HEK293T (cell line): ENCODE measurements at regions not wholly inside any gene's neighbourhood (a gene's known extent, or its start where the extent isn't known, plus 50 kb on each side); places are given as distances from the start of the nearest gene placed in this dataset.
"Not testable (repeated sequence)": the region's sequence is repeated elsewhere in the genome, so short reads cannot be mapped to it uniquely, and the experiment has no call there.

Experiments
- CTCF ChIA-PET: fragments of 350-600 bp; formaldehyde crosslinking; extraction: SDS; loops from one replicate; lab custom pipeline; 2021; ENCODE audit warnings: antibody characterized with exemption, inconsistent platforms; lab: Yijun Ruan, JAX
- POLR2A ChIA-PET: fragments of 350-600 bp; formaldehyde crosslinking; extraction: SDS; loops from one replicate; lab custom pipeline; 2020; ENCODE audit warnings: antibody characterized with exemption, inconsistent platforms; lab: Yijun Ruan, JAX
- DNase-seq: peaks from one replicate; pipeline ENCODE4 v3.0.0; 2012; ENCODE audit warnings: mixed read lengths; ENCODE audit errors: extremely low spot score
- ARNT ChIP-seq: fragments of 450-650 bp; IDR thresholded peaks from 2 replicates; pipeline ENCODE4 v1.6.1; 2017; ENCODE audit warnings: mild to moderate bottlenecking
- BHLHE40 ChIP-seq: fragments of 450-650 bp; IDR thresholded peaks from 2 replicates; pipeline ENCODE4 v1.6.1; 2016; ENCODE audit warnings: mild to moderate bottlenecking, moderate library complexity, borderline replicate concordance
- CTBP1 ChIP-seq: fragments of 450-650 bp; IDR thresholded peaks from 2 replicates; pipeline ENCODE4 v1.6.1; 2016; ENCODE audit warnings: borderline replicate concordance
- ELF4 ChIP-seq: fragments of 450-650 bp; IDR thresholded peaks from 2 replicates; pipeline ENCODE4 v1.6.1; 2017; ENCODE audit warnings: antibody characterized with exemption
- FOXA1 ChIP-seq: fragments of 450-650 bp; IDR thresholded peaks from 2 replicates; pipeline ENCODE4 v1.6.1; 2016; ENCODE audit warnings: mild to moderate bottlenecking
- FOXK2 ChIP-seq: fragments of 450-650 bp; IDR thresholded peaks from 2 replicates; pipeline ENCODE4 v1.6.1; 2016; ENCODE audit warnings: mild to moderate bottlenecking
- FOXM1 ChIP-seq: fragments of 450-650 bp; IDR thresholded peaks from 2 replicates; pipeline ENCODE4 v1.6.1; 2017; ENCODE audit warnings: mild to moderate bottlenecking, borderline replicate concordance
- HDGF ChIP-seq: fragments of 450-650 bp; IDR thresholded peaks from 2 replicates; pipeline ENCODE4 v1.6.1; 2017; ENCODE audit warnings: antibody characterized with exemption, borderline replicate concordance
- L3MBTL2 ChIP-seq: fragments of 450-650 bp; conservative IDR thresholded peaks from 2 replicates; pipeline ENCODE4 v1.6.1; 2016; ENCODE audit warnings: mild to moderate bottlenecking
- LEF1 ChIP-seq: fragments of 450-650 bp; IDR thresholded peaks from 2 replicates; pipeline ENCODE4 v1.6.1; 2017; ENCODE audit warnings: mild to moderate bottlenecking, borderline replicate concordance
- NFRKB ChIP-seq: fragments of 450-650 bp; IDR thresholded peaks from 2 replicates; pipeline ENCODE4 v1.6.1; 2016; ENCODE audit warnings: mild to moderate bottlenecking, moderate library complexity
- SP1 ChIP-seq: fragments of 450-650 bp; IDR thresholded peaks from 2 replicates; pipeline ENCODE4 v1.6.1; 2017
- SUZ12 ChIP-seq: fragments of 450-650 bp; IDR thresholded peaks from 2 replicates; pipeline ENCODE4 v1.6.1; 2016; ENCODE audit warnings: mild to moderate bottlenecking
- TARDBP ChIP-seq: fragments of 450-650 bp; IDR thresholded peaks from 2 replicates; pipeline ENCODE4 v1.6.1; 2016
- ZNF384 ChIP-seq: fragments of 450-650 bp; IDR thresholded peaks from 2 replicates; pipeline ENCODE4 v1.6.1; 2016
- TF ChIP-seq, protein P1 (sequence below): fragments of 450-650 bp; IDR thresholded peaks from 2 replicates; pipeline ENCODE4 v1.6.1; 2016

DNA sequence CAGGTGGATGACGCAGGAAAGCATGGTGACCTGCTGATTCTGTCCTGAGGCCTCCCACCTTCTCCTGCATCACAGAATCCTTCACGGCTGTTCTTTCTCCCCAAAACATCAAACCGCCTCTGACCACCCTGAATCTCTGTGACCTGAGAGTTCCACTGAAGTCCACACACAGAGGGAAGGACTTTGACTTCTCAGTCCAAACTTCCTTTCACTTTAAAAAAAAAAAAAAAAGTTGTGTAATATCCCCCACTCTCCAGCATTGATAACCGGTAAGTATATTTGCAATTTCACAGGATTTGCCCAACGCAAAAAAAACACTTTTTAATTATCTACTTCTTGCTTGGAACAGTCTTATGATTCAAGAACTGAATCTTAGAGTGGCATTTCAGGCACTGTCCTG lies 259.5 kb upstream of the IRS2 start:
- no peak for DNase-seq
- POLR2A ChIA-PET = no interaction called here
- CTCF ChIA-PET = no interaction called here
- TF ChIP-seq SP1 (no peak), FOXA1 (no peak), CTBP1 (no peak), BHLHE40 (no peak), TARDBP (no peak)
- TF ChIP-seq, protein P1, sequence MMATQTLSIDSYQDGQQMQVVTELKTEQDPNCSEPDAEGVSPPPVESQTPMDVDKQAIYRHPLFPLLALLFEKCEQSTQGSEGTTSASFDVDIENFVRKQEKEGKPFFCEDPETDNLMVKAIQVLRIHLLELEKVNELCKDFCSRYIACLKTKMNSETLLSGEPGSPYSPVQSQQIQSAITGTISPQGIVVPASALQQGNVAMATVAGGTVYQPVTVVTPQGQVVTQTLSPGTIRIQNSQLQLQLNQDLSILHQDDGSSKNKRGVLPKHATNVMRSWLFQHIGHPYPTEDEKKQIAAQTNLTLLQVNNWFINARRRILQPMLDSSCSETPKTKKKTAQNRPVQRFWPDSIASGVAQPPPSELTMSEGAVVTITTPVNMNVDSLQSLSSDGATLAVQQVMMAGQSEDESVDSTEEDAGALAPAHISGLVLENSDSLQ = no peak

DNA sequence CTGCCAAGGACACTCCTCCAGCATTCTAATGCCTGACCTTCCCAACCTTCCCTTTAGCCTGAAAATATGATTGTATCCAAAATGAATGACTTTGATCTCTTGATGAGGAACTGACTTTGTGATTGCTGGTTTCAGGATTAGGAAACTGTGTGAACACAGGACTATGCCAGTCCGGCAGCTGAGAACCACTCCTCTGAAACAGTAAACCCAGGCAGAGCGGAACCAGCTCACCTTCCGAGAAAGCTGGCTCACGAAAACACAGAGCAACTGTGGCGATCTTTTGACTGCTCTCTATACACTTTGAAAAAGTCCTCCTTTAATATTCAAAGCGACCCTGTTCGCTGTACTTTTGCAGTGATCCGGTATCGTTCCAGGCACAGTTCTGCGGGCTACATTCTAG lies 258.8 kb upstream of the IRS2 start:
- no peak for DNase-seq
- no peak for TF ChIP-seq ARNT
- no peak for TF ChIP-seq LEF1
- TF ChIP-seq SUZ12 = no peak
- no peak for TF ChIP-seq FOXM1
- TF ChIP-seq, protein P1 = no peak
- no peak for TF ChIP-seq FOXK2
- TF ChIP-seq TARDBP = no peak
- TF ChIP-seq FOXA1 = no peak
- no peak for TF ChIP-seq L3MBTL2
- TF ChIP-seq NFRKB = no peak
- ChIA-PET POLR2A (no interaction called here), CTCF (no interaction called here)

DNA sequence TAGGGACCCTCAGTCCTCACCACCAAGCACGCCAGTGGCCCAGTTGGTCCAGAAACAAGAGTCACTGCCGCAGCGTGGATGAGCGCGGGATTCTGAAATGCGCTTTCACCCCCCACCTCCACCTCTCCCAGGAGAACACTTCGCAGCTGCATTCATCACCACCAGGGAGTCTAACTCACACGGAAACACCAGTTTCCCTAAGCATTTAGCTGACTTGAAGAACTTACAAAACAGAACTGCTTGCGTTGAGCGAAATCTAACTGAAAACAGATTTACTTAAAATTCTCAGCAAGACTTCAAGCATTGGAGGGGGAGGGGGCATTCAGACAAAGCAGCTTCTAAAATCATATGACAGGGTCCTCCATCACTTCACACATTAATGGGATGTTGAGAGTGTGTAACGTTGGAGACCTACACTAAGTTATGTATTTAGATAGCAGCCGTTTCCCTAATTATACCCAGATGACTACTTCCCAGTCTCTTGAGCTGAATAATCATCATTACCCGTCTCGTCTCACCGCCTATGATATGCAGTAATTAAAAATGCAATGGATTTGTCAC lies 258.2 kb upstream of the IRS2 start:
- no peak for DNase-seq
- ChIA-PET CTCF (no interaction called here), POLR2A (no interaction called here)
- no peak for TF ChIP-seq SP1
- TF ChIP-seq NFRKB = no peak
- no peak for TF ChIP-seq CTBP1

DNA sequence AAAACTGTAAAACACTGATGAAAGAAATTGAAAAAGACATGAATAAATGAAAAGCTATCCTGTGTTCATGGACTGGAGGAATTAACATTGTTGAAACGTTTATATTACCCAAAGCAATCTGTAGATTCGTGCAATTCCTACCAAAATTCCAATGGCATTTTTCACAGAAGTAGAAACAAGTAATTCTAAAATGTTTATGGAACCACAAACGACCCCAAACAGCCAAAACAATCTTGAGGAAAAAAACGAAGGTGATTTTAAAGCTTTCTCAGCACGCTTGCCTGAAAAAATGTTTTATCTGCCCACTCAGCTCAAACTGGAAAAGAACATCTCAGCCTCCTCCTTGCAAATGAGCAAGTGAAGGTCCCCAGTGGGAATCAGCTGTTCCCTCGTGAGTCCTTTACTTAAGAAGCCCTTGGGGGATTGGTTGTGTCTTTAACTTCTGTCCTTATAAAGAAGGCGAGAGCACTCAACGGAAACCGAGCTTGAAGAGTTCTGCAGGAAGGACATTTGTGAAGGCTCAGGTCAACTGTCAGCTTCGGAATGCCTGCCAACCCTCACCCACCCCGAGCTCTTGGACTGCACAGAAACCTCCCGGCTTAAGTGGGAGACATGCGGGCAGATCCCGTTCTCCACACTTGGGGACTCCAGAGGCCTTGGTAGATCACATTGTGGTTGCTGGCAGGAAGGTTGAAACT lies 256.0 kb upstream of the IRS2 start:
- no peak for DNase-seq
- ChIA-PET CTCF (no interaction called here), POLR2A (no interaction called here)
- no peak for TF ChIP-seq LEF1
- no peak for TF ChIP-seq NFRKB
- no peak for TF ChIP-seq FOXK2
- no peak for TF ChIP-seq TARDBP
- TF ChIP-seq, protein P1 = no peak
- TF ChIP-seq L3MBTL2 = no peak
- no peak for TF ChIP-seq SP1
- TF ChIP-seq FOXM1 = no peak
- TF ChIP-seq ARNT = no peak
- TF ChIP-seq HDGF = no peak
- TF ChIP-seq FOXA1 = no peak
- TF ChIP-seq BHLHE40 = no peak
- TF ChIP-seq ELF4 = no peak
- TF ChIP-seq ZNF384 = no peak
- TF ChIP-seq CTBP1 = no peak

DNA sequence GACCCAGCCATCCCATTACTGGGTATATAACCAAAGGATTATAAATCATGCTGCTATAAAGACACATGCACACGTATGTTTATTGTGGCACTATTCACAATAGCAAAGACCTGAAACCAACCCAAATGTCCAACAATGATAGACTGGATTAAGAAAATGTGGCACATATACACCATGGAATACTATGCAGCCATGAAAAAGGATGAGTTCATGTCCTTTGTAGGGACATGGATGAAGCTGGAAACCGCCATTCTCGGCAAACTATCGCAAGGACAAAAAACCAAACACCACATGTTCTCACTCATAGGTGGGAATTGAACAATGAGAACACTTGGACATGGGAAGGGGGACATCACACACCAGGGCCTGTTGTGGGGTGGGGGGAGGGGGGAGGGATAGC lies 255.3 kb upstream of the IRS2 start:
- POLR2A ChIA-PET, DNase-seq, CTCF ChIA-PET: not testable (repeated sequence)

DNA sequence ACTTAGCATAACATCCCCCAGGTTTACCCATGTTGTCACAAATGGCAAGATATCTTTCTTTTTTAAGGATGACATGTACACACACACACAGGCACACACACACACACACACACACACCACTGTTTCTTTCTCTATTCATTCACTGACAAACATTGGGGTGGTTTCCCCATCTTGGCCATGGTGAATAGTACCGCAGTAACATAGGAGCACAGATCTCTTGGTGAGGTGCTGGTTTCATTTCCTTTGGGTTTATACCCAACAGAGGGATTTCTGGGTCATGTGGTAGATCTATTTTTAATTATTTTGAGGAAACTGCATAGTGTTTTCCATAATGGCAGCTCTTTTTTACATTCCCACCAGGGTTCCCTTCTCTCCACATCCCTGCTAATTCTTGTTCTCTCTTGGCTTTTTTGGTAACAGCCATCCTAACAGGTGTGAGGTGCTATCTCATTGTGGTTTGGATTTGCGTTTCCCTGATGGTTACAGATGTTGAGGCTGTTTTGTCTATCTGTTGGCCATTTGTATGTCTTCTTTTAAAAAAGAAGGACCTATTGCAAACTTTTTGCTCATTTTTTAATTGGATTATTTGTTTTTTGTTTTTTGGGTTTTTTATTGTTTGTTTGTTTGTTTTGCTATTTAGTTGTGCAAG lies 251.7 kb upstream of the IRS2 start:
- no peak for DNase-seq
- CTCF ChIA-PET = no interaction called here
- TF ChIP-seq SUZ12 (no peak), FOXA1 (no peak), TARDBP (no peak), NFRKB (no peak), ARNT (no peak)
- POLR2A ChIA-PET = no interaction called here

DNA sequence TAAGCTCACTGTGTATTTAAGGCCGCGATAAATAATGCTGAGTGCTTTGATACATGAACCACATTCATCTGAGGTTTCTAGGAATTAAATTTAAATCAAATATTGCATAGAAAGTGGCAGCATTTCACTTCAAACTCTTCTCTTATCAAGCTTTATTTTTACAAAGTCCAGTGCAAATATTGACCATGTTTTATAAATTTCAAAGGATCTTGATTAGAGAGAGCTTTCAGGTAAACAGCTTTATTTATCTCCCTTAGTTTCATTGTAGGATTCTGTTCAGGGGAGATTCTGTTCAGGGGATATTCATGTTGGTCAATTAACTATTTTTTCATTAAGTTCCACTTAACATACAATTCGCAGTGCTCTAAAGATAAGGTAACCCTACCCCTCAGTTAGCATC lies 249.7 kb upstream of the IRS2 start:
- ChIA-PET CTCF (no interaction called here), POLR2A (no interaction called here)
- no peak for TF ChIP-seq HDGF
- TF ChIP-seq CTBP1 = no peak
- TF ChIP-seq ELF4 = no peak
- TF ChIP-seq L3MBTL2 = no peak
- TF ChIP-seq FOXM1 = no peak
- no peak for TF ChIP-seq BHLHE40
- TF ChIP-seq FOXK2 = no peak
- TF ChIP-seq TARDBP = no peak
- TF ChIP-seq, protein P1 = no peak
- no peak for DNase-seq
